ENCODE measurements at regions not wholly inside any gene's neighbourhood (a gene's known extent, or its start where the extent isn't known, plus 50 kb on each side); places are given as distances from the start of the nearest gene placed in this dataset.

DNA sequence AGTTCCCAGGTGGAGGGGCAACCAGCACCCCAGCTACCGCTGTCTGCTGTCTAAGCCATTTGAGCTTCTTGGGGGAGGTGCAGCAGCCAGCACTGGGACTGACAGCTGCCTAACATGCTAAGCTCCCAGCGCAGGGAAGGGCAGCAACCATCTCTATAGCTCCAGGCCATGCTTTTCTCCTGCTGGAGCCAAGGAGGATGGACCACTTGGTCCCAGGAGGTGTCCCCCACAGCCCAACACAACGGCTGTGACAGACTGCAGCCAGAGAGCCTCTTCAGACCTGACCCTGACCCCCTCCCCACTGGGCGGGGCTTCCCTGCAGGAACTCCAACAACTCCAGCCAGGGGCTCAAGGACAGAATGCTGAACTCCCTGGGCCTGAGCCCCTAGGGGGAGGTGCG is 370.6 kb upstream of the REG3G start:
- TF ChIP-seq RARB (CRISPR knock-in tag; IDR thresholded peaks at IDR 0.05) (no peak), OSR1 (CRISPR knock-in tag; IDR thresholded peaks at IDR 0.05) (no peak), ESRRG (CRISPR knock-in tag; IDR thresholded peaks at IDR 0.05) (no peak), SNAI2 (CRISPR knock-in tag; IDR thresholded peaks at IDR 0.05) (no peak), ZFP30 (CRISPR knock-in tag; IDR thresholded peaks at IDR 0.05) (no peak), GLIS3 (CRISPR knock-in tag; IDR thresholded peaks at IDR 0.05) (no peak), ZFP3 (CRISPR knock-in tag; IDR thresholded peaks at IDR 0.05) (no peak), TCF4 (CRISPR knock-in tag; IDR thresholded peaks at IDR 0.05; ENCODE audit: borderline replicate concordance) (no peak), ARNTL (CRISPR knock-in tag; IDR thresholded peaks at IDR 0.05; ENCODE audit: borderline replicate concordance, low read depth) (no peak)
- TF ChIP-seq, protein P1, sequence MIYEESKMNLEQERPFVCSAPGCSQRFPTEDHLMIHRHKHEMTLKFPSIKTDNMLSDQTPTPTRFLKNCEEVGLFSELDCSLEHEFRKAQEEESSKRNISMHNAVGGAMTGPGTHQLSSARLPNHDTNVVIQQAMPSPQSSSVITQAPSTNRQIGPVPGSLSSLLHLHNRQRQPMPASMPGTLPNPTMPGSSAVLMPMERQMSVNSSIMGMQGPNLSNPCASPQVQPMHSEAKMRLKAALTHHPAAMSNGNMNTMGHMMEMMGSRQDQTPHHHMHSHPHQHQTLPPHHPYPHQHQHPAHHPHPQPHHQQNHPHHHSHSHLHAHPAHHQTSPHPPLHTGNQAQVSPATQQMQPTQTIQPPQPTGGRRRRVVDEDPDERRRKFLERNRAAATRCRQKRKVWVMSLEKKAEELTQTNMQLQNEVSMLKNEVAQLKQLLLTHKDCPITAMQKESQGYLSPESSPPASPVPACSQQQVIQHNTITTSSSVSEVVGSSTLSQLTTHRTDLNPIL (CRISPR knock-in tag; IDR thresholded peaks at IDR 0.05; ENCODE audit: low read depth): no peak

Measured in SK-N-SH treated with all-trans-retinoic acid at 6 μM for 48 hours (cell line).